Stimulated activated memory B cell treated with anti-CD40 and anti-IgM and Interleukin-4, amounts not matched to agents 10 μg/mL and 1 μg/mL and 100 μg/mL, for 72 hours (primary cell): ENCODE measurements at regions not wholly inside any gene's neighbourhood (a gene's known extent, or its start where the extent isn't known, plus 50 kb on each side); places are given as distances from the start of the nearest gene placed in this dataset.
"Not testable (repeated sequence)": the region's sequence is repeated elsewhere in the genome, so short reads cannot be mapped to it uniquely, and the experiment has no call there.

ENCODE experiments used
- ATAC-seq: fragments of 150-1000 bp; cut with Tn5 transposase; 2 replicates; pipeline ENCODE4 v1.10.0; 2021
- H3K27ac Mint-ChIP-seq: one replicate; pipeline ENCODE4 v1.8.0; 2022; ENCODE audit warnings: mild to moderate bottlenecking, mixed read lengths
- H3K27me3 Mint-ChIP-seq: one replicate; pipeline ENCODE4 v1.8.0; 2022; ENCODE audit warnings: mixed read lengths
- H3K36me3 Mint-ChIP-seq: one replicate; pipeline ENCODE4 v1.8.0; 2022; ENCODE audit warnings: mixed read lengths
- H3K4me1 Mint-ChIP-seq: one replicate; pipeline ENCODE4 v1.8.0; 2022; ENCODE audit warnings: mixed read lengths
- H3K4me3 Mint-ChIP-seq: one replicate; pipeline ENCODE4 v1.8.0; 2022; ENCODE audit warnings: mild to moderate bottlenecking, moderate library complexity, mixed read lengths
- H3K9me3 Mint-ChIP-seq: one replicate; pipeline ENCODE4 v1.8.0; 2022; ENCODE audit warnings: mixed read lengths

DNA sequence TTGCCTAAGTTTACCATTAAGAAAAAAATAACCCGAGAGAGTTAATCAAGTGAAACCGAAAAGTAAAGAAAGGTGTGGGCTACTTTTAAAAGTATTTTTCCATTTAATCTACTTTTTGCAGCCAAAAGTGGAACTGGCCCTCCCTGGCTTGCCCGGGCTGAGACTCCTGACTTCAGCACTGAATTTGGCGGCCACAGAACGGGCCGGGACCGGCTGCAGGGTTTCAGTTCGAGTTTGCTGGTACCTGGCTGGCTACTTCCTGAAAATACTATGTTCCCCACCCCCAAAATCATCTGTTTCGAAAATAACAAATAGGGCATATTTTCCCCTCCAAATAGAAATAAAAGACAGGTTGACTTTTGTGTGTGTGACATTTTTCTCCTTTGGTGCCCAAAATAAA is 173.4 kb upstream of the EXOC2 start:
- Mint-ChIP-seq H3K27me3 (peaks cover 50% of the 10 kb centered on the region), H3K4me1 (peaks cover 5% of the 10 kb centered on the region), H3K4me3 (no peak overlapping the region), H3K36me3 (no peaks in the 10 kb centered on the region), H3K9me3 (no peaks in the 10 kb centered on the region), H3K27ac (no peak overlapping the region)
- ATAC-seq = no peak

DNA sequence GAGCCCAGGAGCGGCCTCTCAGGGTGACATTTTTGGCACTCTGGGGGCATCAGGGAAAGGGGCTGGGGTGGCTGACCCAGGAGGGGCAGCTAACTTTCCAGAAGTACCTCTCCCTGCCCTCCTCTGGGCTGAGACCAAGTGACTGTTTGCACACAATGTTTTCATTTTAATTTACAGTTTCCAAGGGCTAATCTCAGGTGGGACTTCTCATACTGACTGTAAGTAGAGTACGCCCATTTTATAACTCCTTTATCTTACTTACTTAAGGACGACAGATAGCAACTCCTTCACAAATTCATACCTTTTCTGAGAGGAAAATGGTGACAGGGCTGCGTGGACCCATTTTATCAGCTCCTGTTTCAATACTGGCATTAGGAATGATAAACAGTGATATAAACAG is 172.9 kb upstream of the EXOC2 start:
- Mint-ChIP-seq H3K27me3 (peaks cover 54% of the 10 kb centered on the region), H3K4me1 (peaks cover 5% of the 10 kb centered on the region), H3K4me3 (no peak overlapping the region), H3K27ac (no peak overlapping the region), H3K9me3 (no peaks in the 10 kb centered on the region), H3K36me3 (no peaks in the 10 kb centered on the region)
- ATAC-seq = no peak

DNA sequence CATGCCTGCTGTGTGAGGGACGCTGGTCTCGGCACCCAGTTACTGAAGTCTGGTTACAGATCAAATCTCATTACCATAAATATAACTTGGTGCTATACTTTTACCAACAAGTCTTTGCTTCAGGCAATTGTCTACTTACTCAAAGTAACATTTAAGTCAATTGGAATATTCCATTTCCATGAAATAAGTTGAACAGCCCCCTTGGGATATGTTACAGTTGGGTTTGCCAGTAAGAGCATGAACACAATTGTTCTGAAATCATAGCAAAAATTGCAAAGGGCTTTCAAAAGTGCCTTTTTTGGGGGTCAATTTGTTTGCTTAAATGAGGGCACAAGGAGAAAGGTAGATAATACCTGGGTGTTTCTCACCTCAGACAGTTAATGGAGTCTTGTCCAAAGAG is 170.9 kb upstream of the EXOC2 start:
- no peak for ATAC-seq
- peaks cover 68% of the 10 kb centered on the region for H3K27me3 Mint-ChIP-seq

DNA sequence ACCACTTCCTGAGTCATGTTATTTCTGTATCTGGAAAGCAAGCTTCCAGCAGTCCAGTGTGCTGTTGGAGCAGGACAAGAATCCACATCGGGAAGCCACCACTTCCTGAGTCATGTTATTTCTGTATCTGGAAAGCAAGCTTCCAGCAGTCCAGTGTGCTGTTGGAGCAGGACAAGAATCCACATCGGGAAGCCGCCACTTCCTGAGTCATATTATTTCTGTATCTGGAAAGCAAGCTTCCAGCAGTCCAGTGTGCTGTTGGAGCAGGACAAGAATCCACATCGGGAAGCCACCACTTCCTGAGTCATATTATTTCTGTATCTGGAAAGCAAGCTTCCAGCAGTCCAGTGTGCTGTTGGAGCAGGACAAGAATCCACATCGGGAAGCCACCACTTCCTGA is 170.2 kb upstream of the EXOC2 start:
- ATAC-seq = not testable (repeated sequence)

More for the DNA sequence above, 170.9 kb upstream of the EXOC2 start:
- H3K9me3 Mint-ChIP-seq = no peaks in the 10 kb centered on the region
- H3K27ac Mint-ChIP-seq = no peak overlapping the region
- H3K4me1 Mint-ChIP-seq = peaks cover 5% of the 10 kb centered on the region
- H3K36me3 Mint-ChIP-seq = no peaks in the 10 kb centered on the region
- no peak overlapping the region for H3K4me3 Mint-ChIP-seq

DNA sequence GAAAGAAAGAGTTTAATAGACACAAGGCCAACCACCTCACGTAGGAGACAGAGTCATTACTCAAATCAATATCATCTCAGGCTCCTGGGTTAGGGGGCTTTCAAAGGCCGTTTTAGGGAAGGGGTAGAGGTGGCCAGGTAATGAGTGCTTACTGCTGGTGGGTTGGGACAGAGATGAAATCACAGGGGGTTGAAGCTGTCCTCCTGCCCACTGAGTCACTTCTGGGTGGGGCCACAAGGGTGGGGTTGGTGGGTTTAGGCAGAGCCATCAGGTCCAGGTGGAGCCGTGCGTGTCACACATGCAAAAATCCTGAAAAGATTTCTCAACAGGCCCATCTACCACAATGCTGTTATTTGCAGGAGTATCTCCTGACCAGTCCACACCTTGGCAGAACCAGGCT is 167.0 kb upstream of the EXOC2 start:
- Mint-ChIP-seq H3K4me3 (no peak overlapping the region), H3K27ac (no peak overlapping the region), H3K36me3 (no peaks in the 10 kb centered on the region), H3K27me3 (peaks cover 42% of the 10 kb centered on the region), H3K4me1 (no peaks in the 10 kb centered on the region), H3K9me3 (peaks cover 7% of the 10 kb centered on the region)
- peak; percentile 27 for ATAC-seq

More for the DNA sequence above, 170.2 kb upstream of the EXOC2 start:
- not testable (repeated sequence) for H3K27ac Mint-ChIP-seq, H3K4me3 Mint-ChIP-seq, H3K36me3 Mint-ChIP-seq, H3K9me3 Mint-ChIP-seq, H3K4me1 Mint-ChIP-seq
- peaks cover 66% of the 10 kb centered on the region for H3K27me3 Mint-ChIP-seq

DNA sequence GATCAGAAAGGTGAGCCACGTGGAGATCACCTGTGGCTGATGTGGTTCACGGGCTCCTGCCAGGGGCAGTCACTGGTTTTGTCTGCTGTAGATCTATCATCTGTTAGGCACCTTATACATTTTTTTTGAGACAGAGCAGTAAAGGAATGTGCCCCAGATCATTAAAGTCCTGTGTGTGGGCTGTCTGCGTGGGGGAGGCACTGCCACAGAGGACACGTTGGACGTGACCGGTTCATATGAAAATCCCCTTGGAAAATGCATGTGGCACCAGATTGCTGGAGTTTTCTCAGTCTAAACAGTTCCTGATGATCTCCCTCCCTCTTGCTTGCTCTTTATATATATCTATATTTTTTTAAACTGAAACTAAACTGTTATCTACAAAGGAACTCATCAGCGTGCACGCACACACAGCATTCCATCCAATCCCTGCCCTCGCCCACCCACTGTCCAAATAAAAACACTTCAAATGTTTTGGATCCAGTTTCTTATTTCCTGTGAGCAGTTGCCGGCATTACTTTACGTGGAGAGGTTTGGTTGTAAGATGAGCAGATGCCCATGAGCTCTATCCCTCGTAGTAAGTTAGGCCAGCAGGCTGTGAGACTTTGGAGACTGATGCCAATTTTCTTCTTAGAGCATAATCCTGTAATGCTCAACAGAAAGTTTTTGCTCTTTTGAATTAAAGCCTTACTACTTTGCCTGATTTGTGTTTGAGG is 161.6 kb upstream of the EXOC2 start:
- Mint-ChIP-seq H3K27me3 (peaks cover 13% of the 10 kb centered on the region), H3K27ac (no peak overlapping the region)
- ATAC-seq = no peak

DNA sequence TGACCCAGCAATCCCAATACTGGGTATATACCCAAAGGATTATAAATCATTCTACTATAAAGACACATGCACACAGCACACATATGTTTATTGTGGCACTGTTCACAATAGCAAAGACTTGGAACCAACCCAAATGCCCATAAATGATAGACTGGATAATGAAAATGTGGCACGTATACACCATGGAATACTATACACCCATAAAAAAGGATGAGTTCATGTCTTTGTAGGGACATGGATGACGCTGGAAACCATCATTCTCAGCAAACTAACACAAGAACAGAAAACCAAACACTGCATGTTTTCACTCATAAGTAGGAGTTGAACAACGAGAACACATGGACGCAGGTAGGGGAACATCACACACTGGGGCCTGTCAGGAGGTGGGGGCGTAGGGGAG is 159.3 kb upstream of the EXOC2 start:
- H3K4me3 Mint-ChIP-seq, H3K27ac Mint-ChIP-seq, H3K4me1 Mint-ChIP-seq, H3K9me3 Mint-ChIP-seq, ATAC-seq, H3K36me3 Mint-ChIP-seq: not testable (repeated sequence)
- peaks cover 10% of the 10 kb centered on the region for H3K27me3 Mint-ChIP-seq

More for the DNA sequence above, 161.6 kb upstream of the EXOC2 start:
- Mint-ChIP-seq H3K9me3 (peaks cover 9% of the 10 kb centered on the region), H3K4me1 (no peaks in the 10 kb centered on the region), H3K36me3 (no peaks in the 10 kb centered on the region), H3K4me3 (no peak overlapping the region)

DNA sequence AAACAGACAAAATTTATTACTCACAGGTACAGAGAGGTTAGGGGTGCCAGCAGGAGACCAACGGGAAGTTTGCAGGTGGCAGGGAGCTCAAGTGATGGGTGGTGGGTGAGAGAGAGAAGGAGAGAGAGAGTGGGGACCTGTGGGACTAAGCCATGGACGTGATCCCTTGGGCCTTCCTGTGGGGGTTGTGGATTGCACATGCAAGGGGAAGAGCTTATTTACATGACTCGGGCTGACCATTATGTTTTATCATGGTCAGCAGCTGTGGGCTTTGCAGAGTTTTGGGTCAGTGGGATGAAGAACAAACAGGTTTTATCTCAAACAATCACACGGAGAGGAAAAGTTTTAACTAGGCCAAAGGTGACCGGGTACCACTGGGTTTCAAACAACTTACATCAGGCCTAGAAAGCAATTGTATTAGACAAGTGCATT is 156.2 kb upstream of the EXOC2 start:
- H3K4me1 Mint-ChIP-seq = no peaks in the 10 kb centered on the region
- H3K27me3 Mint-ChIP-seq = peaks cover 10% of the 10 kb centered on the region
- no peak overlapping the region for H3K27ac Mint-ChIP-seq
- no peaks in the 10 kb centered on the region for H3K36me3 Mint-ChIP-seq
- H3K9me3 Mint-ChIP-seq = peaks cover 5% of the 10 kb centered on the region
- ATAC-seq = no peak
- H3K4me3 Mint-ChIP-seq = no peak overlapping the region

DNA sequence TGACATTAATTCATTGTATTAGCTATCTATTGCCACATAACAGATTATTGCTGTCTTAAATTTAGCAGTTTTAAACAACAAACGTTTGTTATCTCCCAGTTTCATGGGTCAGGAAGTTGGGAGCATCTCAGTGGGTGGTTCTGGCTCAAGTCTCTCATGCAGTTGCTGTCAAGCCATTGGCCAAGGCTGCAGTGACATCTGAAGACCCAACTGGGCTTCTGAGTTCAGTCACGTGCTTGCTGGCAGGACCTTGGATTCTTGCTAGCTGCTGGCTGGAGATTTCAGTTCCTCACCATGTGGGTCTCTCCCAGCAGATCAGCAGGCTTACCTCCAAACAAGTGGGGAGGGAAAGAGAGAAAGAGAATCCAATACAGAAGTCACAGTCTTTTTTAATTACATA is 152.6 kb upstream of the EXOC2 start:
- H3K4me3 Mint-ChIP-seq = no peak overlapping the region
- H3K36me3 Mint-ChIP-seq = no peaks in the 10 kb centered on the region
- peaks cover 3% of the 10 kb centered on the region for H3K9me3 Mint-ChIP-seq
- H3K27me3 Mint-ChIP-seq = peaks cover 34% of the 10 kb centered on the region
- no peaks in the 10 kb centered on the region for H3K4me1 Mint-ChIP-seq
- ATAC-seq = no peak
- H3K27ac Mint-ChIP-seq = no peak overlapping the region

DNA sequence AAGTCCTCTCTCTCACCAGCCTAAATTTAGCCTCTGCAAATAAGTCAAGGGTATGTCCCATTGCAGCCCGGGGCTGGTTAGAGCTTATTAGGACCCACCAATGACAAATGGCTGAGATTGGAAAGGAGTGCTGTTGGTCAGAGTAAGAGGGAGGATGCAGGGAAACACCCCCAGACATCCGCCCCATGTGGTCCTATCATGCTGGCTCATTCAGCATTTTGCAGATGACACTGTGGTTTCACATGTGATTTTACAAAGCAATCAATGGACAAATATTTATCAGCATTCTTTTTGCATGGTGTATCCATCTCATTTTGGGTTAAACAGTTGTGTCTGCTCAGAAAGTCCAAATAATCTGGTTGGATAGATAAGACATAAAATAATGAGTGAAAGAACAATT is 152.2 kb upstream of the EXOC2 start:
- ATAC-seq = no peak
- no peaks in the 10 kb centered on the region for H3K4me1 Mint-ChIP-seq
- H3K9me3 Mint-ChIP-seq = peaks cover 5% of the 10 kb centered on the region
- H3K27me3 Mint-ChIP-seq = peaks cover 38% of the 10 kb centered on the region
- no peak overlapping the region for H3K27ac Mint-ChIP-seq
- no peak overlapping the region for H3K4me3 Mint-ChIP-seq
- no peaks in the 10 kb centered on the region for H3K36me3 Mint-ChIP-seq

DNA sequence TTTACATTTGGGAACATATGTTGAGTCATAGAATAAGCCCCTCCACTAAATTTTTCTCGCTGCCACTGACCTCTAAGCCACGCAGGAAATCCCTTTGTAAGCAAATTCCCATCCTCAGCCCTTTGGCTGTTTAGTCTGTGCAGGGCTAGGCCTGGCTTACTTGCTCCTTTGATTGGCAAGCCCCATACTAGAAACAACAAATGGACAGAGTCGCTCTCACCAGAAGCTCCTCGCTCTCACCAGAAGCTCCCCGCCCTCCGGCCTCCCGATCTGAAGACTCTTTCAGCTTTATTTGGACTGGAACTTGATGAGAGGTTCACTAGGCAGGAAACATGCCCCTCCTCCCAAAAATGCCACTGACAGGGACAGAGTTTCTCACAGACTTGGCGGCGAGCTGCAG is 149.2 kb upstream of the EXOC2 start:
- Mint-ChIP-seq H3K4me1 (no peaks in the 10 kb centered on the region), H3K9me3 (peaks cover 3% of the 10 kb centered on the region), H3K27ac (no peak overlapping the region), H3K27me3 (peaks cover 32% of the 10 kb centered on the region), H3K36me3 (no peaks in the 10 kb centered on the region), H3K4me3 (no peak overlapping the region)
- ATAC-seq = no peak

DNA sequence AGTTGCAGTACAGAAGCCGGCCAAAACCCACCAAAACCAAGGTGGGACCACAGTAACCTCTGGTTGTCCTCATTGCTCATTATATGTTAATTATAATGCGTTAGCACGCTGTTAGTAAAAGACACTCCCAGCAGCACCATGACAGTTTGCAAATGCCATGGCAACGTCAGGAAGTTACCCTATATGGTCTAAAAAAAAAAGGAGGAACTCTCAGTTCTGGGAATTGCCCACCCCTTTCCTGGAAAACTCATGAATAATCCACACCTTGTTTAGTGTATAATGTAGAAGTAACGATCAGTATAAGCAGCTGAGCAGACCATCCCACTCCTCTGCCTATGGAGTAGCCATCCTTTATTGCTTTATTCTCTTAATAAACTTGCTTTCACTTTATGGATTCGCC is 148.6 kb upstream of the EXOC2 start:
- Mint-ChIP-seq H3K27me3 (peaks cover 32% of the 10 kb centered on the region), H3K36me3 (no peaks in the 10 kb centered on the region), H3K27ac (no peak overlapping the region), H3K9me3 (peaks cover 3% of the 10 kb centered on the region), H3K4me1 (no peaks in the 10 kb centered on the region), H3K4me3 (no peak overlapping the region)
- ATAC-seq = no peak

DNA sequence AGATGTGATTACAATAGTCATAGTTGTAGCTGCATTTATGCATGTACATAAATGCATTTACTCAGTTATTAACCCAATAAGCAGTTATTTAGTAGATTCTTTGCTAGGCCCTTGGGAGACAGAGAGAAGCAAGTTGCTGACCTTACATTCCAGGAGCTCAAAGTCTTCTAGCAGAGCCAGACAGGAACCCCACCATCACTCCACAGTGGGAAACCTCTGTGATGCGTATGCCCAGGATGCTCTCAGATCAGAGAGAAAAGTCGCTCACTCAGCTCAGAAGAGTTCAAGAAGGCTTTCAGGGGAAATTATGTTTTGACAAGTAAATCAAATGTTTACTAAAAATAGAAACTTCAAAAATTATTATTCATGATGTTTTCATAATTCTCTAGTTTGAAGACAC is 146.3 kb upstream of the EXOC2 start:
- Mint-ChIP-seq H3K36me3 (no peaks in the 10 kb centered on the region), H3K27ac (no peak overlapping the region), H3K4me3 (no peak overlapping the region), H3K4me1 (no peaks in the 10 kb centered on the region), H3K27me3 (peaks cover 32% of the 10 kb centered on the region), H3K9me3 (peaks cover 6% of the 10 kb centered on the region)
- ATAC-seq = no peak

DNA sequence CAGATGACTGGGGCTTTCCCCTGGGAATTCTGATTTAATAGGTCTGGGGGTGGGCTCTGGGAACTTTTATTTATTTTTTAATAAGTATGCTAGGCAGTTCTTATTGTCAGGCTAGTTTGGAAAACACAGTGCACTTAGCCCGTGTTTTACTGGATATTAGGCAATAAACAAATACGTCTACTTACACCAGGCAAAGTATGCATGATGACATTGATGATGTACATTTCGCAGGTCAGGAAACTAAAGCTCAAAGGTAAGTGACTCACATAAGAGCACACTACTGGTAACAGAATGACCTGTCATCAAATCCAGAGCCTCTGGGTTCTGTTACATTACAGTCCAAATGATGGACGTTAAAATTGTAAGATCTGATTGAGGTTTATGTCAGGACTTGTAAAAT is 144.4 kb upstream of the EXOC2 start:
- Mint-ChIP-seq H3K36me3 (no peaks in the 10 kb centered on the region), H3K4me1 (no peaks in the 10 kb centered on the region), H3K27ac (no peak overlapping the region), H3K9me3 (peaks cover 11% of the 10 kb centered on the region), H3K27me3 (peaks cover 26% of the 10 kb centered on the region), H3K4me3 (no peak overlapping the region)
- no peak for ATAC-seq

DNA sequence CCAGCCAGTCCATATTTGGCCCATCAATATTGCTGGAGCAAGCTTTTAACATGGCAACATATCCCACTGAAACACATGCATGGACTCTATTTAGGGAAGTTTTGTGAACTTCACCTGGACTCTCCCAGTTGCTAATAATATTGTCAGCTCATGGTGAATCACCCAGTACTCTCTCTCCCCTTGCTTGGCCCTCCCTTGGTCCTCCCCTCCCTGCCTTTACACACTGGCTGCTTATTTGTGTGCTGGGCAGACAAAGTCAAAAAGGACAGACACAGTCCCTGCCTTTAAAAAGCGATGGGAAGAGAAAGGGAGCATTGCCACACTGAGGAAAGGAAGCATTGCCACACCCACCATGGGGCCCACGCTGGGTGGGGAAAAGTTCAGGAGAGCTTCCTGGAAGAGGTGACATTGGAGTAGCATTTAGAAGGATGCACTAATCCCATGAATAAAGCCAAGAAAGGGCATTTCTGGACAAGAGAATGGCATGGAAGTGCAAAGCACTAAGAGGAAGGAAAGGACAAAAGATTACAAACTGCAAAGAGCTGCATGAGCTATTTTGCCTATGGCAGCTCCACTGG is 143.4 kb upstream of the EXOC2 start:
- Mint-ChIP-seq H3K36me3 (no peaks in the 10 kb centered on the region), H3K27ac (no peak overlapping the region), H3K9me3 (peaks cover 11% of the 10 kb centered on the region), H3K27me3 (peaks cover 16% of the 10 kb centered on the region), H3K4me1 (no peaks in the 10 kb centered on the region), H3K4me3 (no peak overlapping the region)
- no peak for ATAC-seq

DNA sequence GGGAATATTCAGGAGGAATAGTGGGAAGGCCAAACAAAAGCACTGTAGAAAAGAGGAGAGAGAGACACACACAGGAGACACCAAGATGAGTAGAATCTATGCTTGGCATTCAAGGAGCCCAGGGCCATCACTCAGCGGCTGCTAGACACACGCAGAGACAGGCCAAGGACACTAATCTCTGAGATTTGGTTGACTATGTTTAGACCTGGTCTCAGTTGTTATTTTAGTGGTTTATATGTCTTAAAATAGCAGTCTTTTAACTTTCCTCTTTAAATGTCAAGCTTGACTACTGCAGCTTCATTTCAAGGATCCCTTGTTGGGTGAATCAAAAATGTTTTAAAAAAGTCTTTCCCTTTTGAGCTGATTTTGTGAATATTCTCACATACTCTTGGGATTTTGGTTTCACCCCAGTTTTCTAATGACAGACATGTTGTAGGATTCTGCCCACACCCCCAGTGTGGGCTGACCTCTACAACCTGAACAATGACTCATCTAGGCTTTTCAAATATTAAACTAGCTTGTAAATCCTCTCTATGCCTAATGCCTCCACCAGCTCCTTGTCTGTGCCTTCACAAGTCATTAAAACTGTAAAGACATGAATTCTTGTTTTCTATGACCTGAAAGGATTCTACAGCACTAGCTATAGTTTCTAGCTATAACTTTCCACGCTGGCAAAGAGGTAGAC is 142.7 kb upstream of the EXOC2 start:
- H3K4me3 Mint-ChIP-seq = no peak overlapping the region
- H3K27me3 Mint-ChIP-seq = peaks cover 8% of the 10 kb centered on the region
- no peaks in the 10 kb centered on the region for H3K36me3 Mint-ChIP-seq
- no peak overlapping the region for H3K27ac Mint-ChIP-seq
- no peaks in the 10 kb centered on the region for H3K4me1 Mint-ChIP-seq
- H3K9me3 Mint-ChIP-seq = peaks cover 11% of the 10 kb centered on the region
- ATAC-seq = no peak
